ENCODE measurements at regions not wholly inside any gene's neighbourhood (a gene's known extent, or its start where the extent isn't known, plus 50 kb on each side); places are given as distances from the start of the nearest gene placed in this dataset.

DNA sequence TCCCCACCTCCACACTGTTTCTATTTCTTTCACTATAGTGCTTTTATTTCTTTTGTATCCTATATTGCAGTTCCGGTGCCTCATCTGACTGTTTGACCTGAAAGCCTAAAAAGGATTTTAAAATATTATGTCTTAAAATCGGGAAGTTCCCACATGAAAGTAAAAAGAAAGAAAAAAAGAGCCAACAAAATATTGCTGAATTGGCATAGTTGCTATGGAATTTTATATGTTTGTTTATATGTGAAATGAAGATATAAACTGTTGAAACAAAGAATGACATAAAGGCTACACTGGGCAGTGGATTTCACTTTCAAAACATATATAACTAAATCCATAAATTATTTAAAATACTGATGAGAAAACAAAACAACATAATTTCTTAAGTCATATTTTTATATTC is 1383.7 kb downstream of the C4orf33 start:
- TF ChIP-seq POLR2A (IDR thresholded peaks at IDR 0.05; ENCODE audit: low read depth, low read length) = no peak
- TF ChIP-seq POU2F2 (IDR thresholded peaks at IDR 0.05; ENCODE audit: low read depth, low read length) = no peak
- no peak for TF ChIP-seq POLR2AphosphoS5 (IDR thresholded peaks at IDR 0.05; ENCODE audit: low read depth, low read length)
- no peak for TF ChIP-seq TAF1 (IDR thresholded peaks at IDR 0.05; ENCODE audit: low read depth, low read length)

All from GM12891 (cell line).